NB4 (cell line): ENCODE measurements at regions not wholly inside any gene's neighbourhood (a gene's known extent, or its start where the extent isn't known, plus 50 kb on each side); places are given as distances from the start of the nearest gene placed in this dataset.
"Not testable (repeated sequence)": the region's sequence is repeated elsewhere in the genome, so short reads cannot be mapped to it uniquely, and the experiment has no call there.

Source experiments
- DNase-seq: peaks from one replicate; pipeline ENCODE4 v3.0.0; 2010; ENCODE audit warnings: low read depth
- H3K4me3 ChIP-seq: one replicate; pipeline ENCODE4 v1.5.1; 2011; ENCODE audit warnings: mild to moderate bottlenecking, low read depth, low read length, moderate library complexity
- CTCF ChIP-seq: IDR thresholded peaks from one replicate; pipeline ENCODE4 v1.5.1; 2012; ENCODE audit warnings: low read depth, low read length
- MAX ChIP-seq: IDR thresholded peaks from 2 replicates; pipeline ENCODE4 v1.6.1; 2011; ENCODE audit warnings: low read depth, low read length
- MYC ChIP-seq: IDR thresholded peaks from 2 replicates; pipeline ENCODE4 v1.6.1; 2011; ENCODE audit warnings: low read depth, low read length
- POLR2A ChIP-seq: IDR thresholded peaks from 2 replicates; pipeline ENCODE4 v1.6.1; 2011; ENCODE audit warnings: mild to moderate bottlenecking; ENCODE audit not compliant: insufficient read length; ENCODE audit errors: extremely low read depth

GRCh38 chr7:156505876-156506275 is 134.7 kb upstream of the RNF32 start:
- no peak for DNase-seq
- TF ChIP-seq POLR2A (no peak), MYC (no peak), CTCF (no peak), MAX (no peak)
- no peak overlapping the region for H3K4me3 ChIP-seq

- no peak for DNase-seq
- TF ChIP-seq CTCF: no peak
- TF ChIP-seq MYC: no peak
- no peak for TF ChIP-seq MAX
- TF ChIP-seq POLR2A: no peak
- H3K4me3 ChIP-seq: no peak overlapping the region
These were observed 135.7 kb upstream of the RNF32 start for GRCh38 chr7:156504687-156505545.

GRCh38 chr7:156504006-156504405 is 136.6 kb upstream of the RNF32 start:
- no peak for TF ChIP-seq MYC
- TF ChIP-seq POLR2A: no peak
- no peak for DNase-seq
- H3K4me3 ChIP-seq: no peak overlapping the region

- TF ChIP-seq MAX (no peak), CTCF (peak; percentile 4)
- DNase-seq: no peak
- no peak overlapping the region for H3K4me3 ChIP-seq
These were observed 137.4 kb upstream of the RNF32 start for GRCh38 chr7:156503196-156503595.

- DNase-seq, H3K4me3 ChIP-seq: not testable (repeated sequence)
These were observed 138.8 kb upstream of the RNF32 start for GRCh38 chr7:156501815-156502214.

GRCh38 chr7:156499247-156499881 is 141.2 kb upstream of the RNF32 start:
- TF ChIP-seq POLR2A (no peak), CTCF (no peak), MYC (no peak), MAX (no peak)
- no peak overlapping the region for H3K4me3 ChIP-seq
- DNase-seq: no peak
